AG09309 (cell line): ENCODE measurements at regions not wholly inside any gene's neighbourhood (a gene's known extent, or its start where the extent isn't known, plus 50 kb on each side); places are given as distances from the start of the nearest gene placed in this dataset.

Experiments used
- DNase-seq: peaks from one replicate; pipeline ENCODE4 v3.0.0-alpha.2; 2010; ENCODE audit warnings: low read depth
- H3K4me3 ChIP-seq: 2 replicates; pipeline ENCODE4 v1.5.1; 2011; ENCODE audit warnings: mild to moderate bottlenecking, low read depth, low read length, moderate library complexity; ENCODE audit not compliant: control insufficient read depth
- CTCF ChIP-seq: IDR thresholded peaks from 2 replicates; pipeline ENCODE4 v1.5.1; 2011; ENCODE audit warnings: mild to moderate bottlenecking, low read depth, low read length, inconsistent platforms; ENCODE audit not compliant: insufficient read depth, control insufficient read depth; ENCODE audit errors: missing control alignments

- TF ChIP-seq CTCF: no peak
- no peak for DNase-seq
- H3K4me3 ChIP-seq: no peak overlapping the region
Observed at GRCh38 chr2:8531481-8531880, 150.4 kb upstream of the ID2 start.

- no peak for TF ChIP-seq CTCF
- no peak for DNase-seq
- H3K4me3 ChIP-seq: no peak overlapping the region
Observed at GRCh38 chr2:8532438-8532837, 149.4 kb upstream of the ID2 start.

GRCh38 chr2:8533923-8534322 is 147.9 kb upstream of the ID2 start:
- DNase-seq: no peak
- no peak overlapping the region for H3K4me3 ChIP-seq
- no peak for TF ChIP-seq CTCF

- TF ChIP-seq CTCF: no peak
- H3K4me3 ChIP-seq: no peak overlapping the region
- no peak for DNase-seq
Observed at GRCh38 chr2:8534386-8534728, 147.5 kb upstream of the ID2 start.

- DNase-seq: no peak
- H3K4me3 ChIP-seq: no peak overlapping the region
- TF ChIP-seq CTCF: no peak
Observed at GRCh38 chr2:8534729-8535468, 147.0 kb upstream of the ID2 start.

GRCh38 chr2:8535469-8535795 is 146.4 kb upstream of the ID2 start:
- TF ChIP-seq CTCF: no peak
- no peak overlapping the region for H3K4me3 ChIP-seq
- DNase-seq: no peak

GRCh38 chr2:8535821-8536685 is 145.8 kb upstream of the ID2 start:
- H3K4me3 ChIP-seq: no peak overlapping the region
- TF ChIP-seq CTCF: no peak
- DNase-seq: no peak
